T-helper 2 cell treated with Interferon-gamma antibody and Interleukin-4, amounts not matched to agents 5 μg/mL and 100 μg/mL, for 36 hours (primary cell): ENCODE measurements at regions not wholly inside any gene's neighbourhood (a gene's known extent, or its start where the extent isn't known, plus 50 kb on each side); places are given as distances from the start of the nearest gene placed in this dataset.

Source experiments
- DNase-seq: peaks from one replicate; pipeline ENCODE4 v3.0.0; 2021; ENCODE audit warnings: low spot score
- H3K27ac Mint-ChIP-seq: one replicate; pipeline ENCODE4 v1.8.0; 2021; ENCODE audit warnings: mild to moderate bottlenecking, mixed read lengths
- H3K27me3 Mint-ChIP-seq: one replicate; pipeline ENCODE4 v1.8.0; 2021; ENCODE audit warnings: low read depth, mixed read lengths
- H3K36me3 Mint-ChIP-seq: one replicate; pipeline ENCODE4 v1.8.0; 2021; ENCODE audit warnings: low read depth, mixed read lengths
- H3K4me1 Mint-ChIP-seq: one replicate; pipeline ENCODE4 v1.8.0; 2021; ENCODE audit warnings: low read depth, mixed read lengths
- H3K4me3 Mint-ChIP-seq: one replicate; pipeline ENCODE4 v1.8.0; 2022; ENCODE audit warnings: mild to moderate bottlenecking, moderate library complexity, mixed read lengths
- H3K9me3 Mint-ChIP-seq: one replicate; pipeline ENCODE4 v1.8.0; 2021; ENCODE audit warnings: mixed read lengths

- Mint-ChIP-seq H3K4me3 (no peak overlapping the region), H3K27ac (no peak overlapping the region)
- no peak for DNase-seq
Observed at GRCh38 chr12:81843599-81843998, 84.4 kb upstream of the PPFIA2 start.

GRCh38 chr12:81835783-81836182 lies 76.6 kb upstream of the PPFIA2 start:
- no peak overlapping the region for H3K4me3 Mint-ChIP-seq
- peak; percentile 13 for DNase-seq
- H3K4me1 Mint-ChIP-seq: no peaks in the 10 kb centered on the region
- no peaks in the 10 kb centered on the region for H3K27me3 Mint-ChIP-seq
- H3K36me3 Mint-ChIP-seq: no peaks in the 10 kb centered on the region
- H3K27ac Mint-ChIP-seq: no peak overlapping the region
- H3K9me3 Mint-ChIP-seq: no peaks in the 10 kb centered on the region

More at GRCh38 chr12:81843599-81843998, 84.4 kb upstream of the PPFIA2 start:
- no peaks in the 10 kb centered on the region for H3K27me3 Mint-ChIP-seq
- no peaks in the 10 kb centered on the region for H3K36me3 Mint-ChIP-seq
- no peaks in the 10 kb centered on the region for H3K9me3 Mint-ChIP-seq
- no peaks in the 10 kb centered on the region for H3K4me1 Mint-ChIP-seq

- H3K27me3 Mint-ChIP-seq: peaks cover 6% of the 10 kb centered on the region
- no peaks in the 10 kb centered on the region for H3K9me3 Mint-ChIP-seq
- H3K36me3 Mint-ChIP-seq: no peaks in the 10 kb centered on the region
- H3K4me3 Mint-ChIP-seq: no peak overlapping the region
- H3K4me1 Mint-ChIP-seq: peaks cover 7% of the 10 kb centered on the region
- H3K27ac Mint-ChIP-seq: no peak overlapping the region
- no peak for DNase-seq
Observed at GRCh38 chr12:81819991-81820633, 61.0 kb upstream of the PPFIA2 start.

- H3K27ac Mint-ChIP-seq: no peak overlapping the region
- H3K4me1 Mint-ChIP-seq: peaks cover 10% of the 10 kb centered on the region
- no peaks in the 10 kb centered on the region for H3K9me3 Mint-ChIP-seq
- no peak for DNase-seq
- peaks cover 13% of the 10 kb centered on the region for H3K27me3 Mint-ChIP-seq
- H3K36me3 Mint-ChIP-seq: no peaks in the 10 kb centered on the region
- H3K4me3 Mint-ChIP-seq: no peak overlapping the region
Observed at GRCh38 chr12:81815611-81816010, 56.5 kb upstream of the PPFIA2 start.

GRCh38 chr12:81811778-81812125 lies 52.6 kb upstream of the PPFIA2 start:
- H3K4me3 Mint-ChIP-seq: no peak overlapping the region
- H3K4me1 Mint-ChIP-seq: peaks cover 14% of the 10 kb centered on the region
- peaks cover 20% of the 10 kb centered on the region for H3K27me3 Mint-ChIP-seq
- no peak for DNase-seq
- no peaks in the 10 kb centered on the region for H3K36me3 Mint-ChIP-seq
- no peak overlapping the region for H3K27ac Mint-ChIP-seq
- H3K9me3 Mint-ChIP-seq: no peaks in the 10 kb centered on the region

- H3K4me1 Mint-ChIP-seq: peaks cover 14% of the 10 kb centered on the region
- H3K27me3 Mint-ChIP-seq: peaks cover 20% of the 10 kb centered on the region
- DNase-seq: no peak
- H3K9me3 Mint-ChIP-seq: no peaks in the 10 kb centered on the region
- no peak overlapping the region for H3K4me3 Mint-ChIP-seq
- no peak overlapping the region for H3K27ac Mint-ChIP-seq
- no peaks in the 10 kb centered on the region for H3K36me3 Mint-ChIP-seq
Observed at GRCh38 chr12:81811061-81811777, 52.1 kb upstream of the PPFIA2 start.

GRCh38 chr12:81809829-81810595 lies 50.9 kb upstream of the PPFIA2 start:
- Mint-ChIP-seq H3K36me3 (no peaks in the 10 kb centered on the region), H3K4me3 (no peak overlapping the region), H3K9me3 (no peaks in the 10 kb centered on the region), H3K4me1 (peaks cover 6% of the 10 kb centered on the region), H3K27me3 (peaks cover 14% of the 10 kb centered on the region), H3K27ac (no peak overlapping the region)
- no peak for DNase-seq

GRCh38 chr12:81809113-81809777 lies 50.1 kb upstream of the PPFIA2 start:
- DNase-seq: no peak
- peaks cover 6% of the 10 kb centered on the region for H3K4me1 Mint-ChIP-seq
- H3K9me3 Mint-ChIP-seq: no peaks in the 10 kb centered on the region
- no peaks in the 10 kb centered on the region for H3K36me3 Mint-ChIP-seq
- peaks cover 16% of the 10 kb centered on the region for H3K27me3 Mint-ChIP-seq
- no peak overlapping the region for H3K4me3 Mint-ChIP-seq
- H3K27ac Mint-ChIP-seq: no peak overlapping the region
